Keratinocyte (primary cell): ENCODE measurements at regions not wholly inside any gene's neighbourhood (a gene's known extent, or its start where the extent isn't known, plus 50 kb on each side); places are given as distances from the start of the nearest gene placed in this dataset.

Experiments used
- DNase-seq: peaks from one replicate; pipeline ENCODE4 v3.0.0-alpha.2; 2011; ENCODE audit warnings: low read depth, missing footprints, low spot score
- FAIRE-seq: peaks from 2 replicates; lab custom pipeline; 2011; peaks lifted over from hg19 to GRCh38; lab: Jason Lieb, UNC
- H2AFZ ChIP-seq: 2 replicates; pipeline ENCODE4 v1.6.0; 2012; ENCODE audit warnings: low read length, control low read depth, inconsistent platforms; ENCODE audit not compliant: control insufficient read depth
- H3K27ac ChIP-seq: 2 replicates; pipeline ENCODE4 v1.5.1; 2011; ENCODE audit warnings: low read length; ENCODE audit not compliant: control insufficient read depth, insufficient read depth
- H3K27me3 ChIP-seq: 3 replicates; pipeline ENCODE4 v1.6.0; 2011; ENCODE audit warnings: low read length; ENCODE audit not compliant: control insufficient read depth, insufficient read depth; ENCODE audit errors: extremely low read depth
- H3K36me3 ChIP-seq, 2 experiments: 2 replicates in 1 of 2; 3 replicates in 1 of 2; pipeline ENCODE4 v1.5.1; 2011; ENCODE audit warnings: low read length in 2 of 2, mild to moderate bottlenecking in 1 of 2; ENCODE audit not compliant: control insufficient read depth in 2 of 2, insufficient read depth in 2 of 2; ENCODE audit errors: extremely low read depth in 1 of 2
- H3K4me1 ChIP-seq: 3 replicates; pipeline ENCODE4 v1.5.1; 2011; ENCODE audit warnings: low read length; ENCODE audit not compliant: control insufficient read depth, insufficient read depth; ENCODE audit errors: extremely low read depth
- H3K4me2 ChIP-seq: 3 replicates; pipeline ENCODE4 v1.6.0; 2011; ENCODE audit warnings: low read depth, low read length; ENCODE audit not compliant: control insufficient read depth, insufficient read depth; ENCODE audit errors: extremely low read depth
- H3K4me3 ChIP-seq, 3 experiments: fragments of 200-600 bp in 1 of 3; sonication (generic) in 1 of 3; 2 replicates in 2 of 3; 3 replicates in 1 of 3; pipeline ENCODE4 v1.5.1; 2011 to 2016; ENCODE audit warnings: low read length in 3 of 3, mild to moderate bottlenecking in 3 of 3, control low read depth in 2 of 3, inconsistent platforms in 1 of 3, low read depth in 1 of 3, mixed read lengths in 1 of 3, mixed run types in 1 of 3, moderate library complexity in 1 of 3; ENCODE audit not compliant: control insufficient read depth in 2 of 3, insufficient read depth in 2 of 3; ENCODE audit errors: extremely low read depth in 1 of 3
- H3K79me2 ChIP-seq: 2 replicates; pipeline ENCODE4 v1.6.0; 2012; ENCODE audit warnings: low read length; ENCODE audit not compliant: control insufficient read depth, insufficient read depth
- H3K9ac ChIP-seq: 3 replicates; pipeline ENCODE4 v1.6.0; 2011; ENCODE audit warnings: low read length; ENCODE audit not compliant: control insufficient read depth, insufficient read depth; ENCODE audit errors: extremely low read depth
- H3K9me1 ChIP-seq: 3 replicates; pipeline ENCODE4 v1.6.0; 2011; ENCODE audit warnings: low read length; ENCODE audit not compliant: control insufficient read depth, insufficient read depth; ENCODE audit errors: extremely low read depth
- H3K9me3 ChIP-seq: 2 replicates; pipeline ENCODE4 v1.5.1; 2012; ENCODE audit warnings: low read depth, low read length; ENCODE audit not compliant: control insufficient read depth
- H4K20me1 ChIP-seq: 3 replicates; pipeline ENCODE4 v1.6.0; 2011; ENCODE audit warnings: low read length; ENCODE audit not compliant: control insufficient read depth, insufficient read depth; ENCODE audit errors: extremely low read depth
- CTCF ChIP-seq, 3 experiments: IDR thresholded peaks in 1 of 3; conservative IDR thresholded peaks in 1 of 3; optimal IDR thresholded peaks in 1 of 3; 2 replicates in 2 of 3; 3 replicates in 1 of 3; pipeline versions ENCODE3 to v1.5.1; 2011; ENCODE audit warnings: low read length in 3 of 3, mild to moderate bottlenecking in 3 of 3, moderate library complexity in 2 of 3, control low read depth in 1 of 3, inconsistent platforms in 1 of 3; ENCODE audit not compliant: insufficient read depth in 2 of 3; ENCODE audit errors: extremely low read depth in 1 of 3
- EZH2 ChIP-seq: IDR thresholded peaks from one replicate; pipeline ENCODE4 v1.6.1; 2012; ENCODE audit warnings: inconsistent platforms, mild to moderate bottlenecking, low read length, moderate library complexity
- dilution Hi-C: fragments of 300-500 bp; cut with MboI; formaldehyde crosslinking; loops from one replicate; pipeline ENCODE4 v1.7.0; 2020; ENCODE audit warnings: low sequenced_read_pairs; ENCODE audit not compliant: extremely low pct_ligation_motif_present

GRCh38 chr7:38060637-38061036 lies 117.4 kb upstream of the STARD3NL start:
- Histone ChIP-seq H4K20me1 (no peaks in the 10 kb centered on the region), H3K27me3 (no peaks in the 10 kb centered on the region), H3K9me1 (no peaks in the 10 kb centered on the region), H3K9me3 (no peaks in the 10 kb centered on the region), H3K4me2 (no peak overlapping the region), H3K9ac (no peak overlapping the region), H3K27ac (no peak overlapping the region), H3K4me3 (no peak overlapping the region), H2AFZ (no peak overlapping the region), H3K4me1 (no peaks in the 10 kb centered on the region), H3K79me2 (no peaks in the 10 kb centered on the region), H3K36me3 (no peaks in the 10 kb centered on the region)
- FAIRE-seq (no peak), DNase-seq (no peak)
- TF ChIP-seq EZH2 (no peak), CTCF (optimal IDR thresholded peaks at IDR 0.05 in 1 of 3, IDR thresholded peaks at IDR 0.05 in 1 of 3, conservative IDR thresholded peaks at IDR 0.05 in 1 of 3; ENCODE audit: extremely low read depth in 1 of 3, insufficient read depth in 2 of 3, low read length in 3 of 3) (no peak)
- dilution Hi-C loops = no loop called here

GRCh38 chr7:38066391-38066790 lies 111.7 kb upstream of the STARD3NL start:
- H3K27ac ChIP-seq = no peak overlapping the region
- DNase-seq = no peak
- no peak for FAIRE-seq

More at GRCh38 chr7:38066391-38066790, 111.7 kb upstream of the STARD3NL start:
- Histone ChIP-seq H3K4me3 (no peak overlapping the region), H3K9me3 (no peaks in the 10 kb centered on the region), H3K9me1 (no peaks in the 10 kb centered on the region), H3K79me2 (no peaks in the 10 kb centered on the region), H3K4me2 (no peak overlapping the region), H3K4me1 (no peaks in the 10 kb centered on the region), H3K27me3 (no peaks in the 10 kb centered on the region), H3K9ac (no peak overlapping the region), H2AFZ (no peak overlapping the region), H4K20me1 (no peaks in the 10 kb centered on the region), H3K36me3 (no peaks in the 10 kb centered on the region)
- TF ChIP-seq CTCF (optimal IDR thresholded peaks at IDR 0.05 in 1 of 3, IDR thresholded peaks at IDR 0.05 in 1 of 3, conservative IDR thresholded peaks at IDR 0.05 in 1 of 3; ENCODE audit: extremely low read depth in 1 of 3, insufficient read depth in 2 of 3, low read length in 3 of 3) = no peak
- dilution Hi-C loops = no loop called here
